ENCODE measurements at regions not wholly inside any gene's neighbourhood (a gene's known extent, or its start where the extent isn't known, plus 50 kb on each side); places are given as distances from the start of the nearest gene placed in this dataset.

- TF ChIP-seq ZNF280D (CRISPR knock-in tag; IDR thresholded peaks at IDR 0.05), result no peak
- TF ChIP-seq U2AF2 (IDR thresholded peaks at IDR 0.05; ENCODE audit: low read depth, low read length), result no peak
- TF ChIP-seq ZNF746 (CRISPR knock-in tag; IDR thresholded peaks at IDR 0.05), result no peak
- no peak for TF ChIP-seq BORCS8-MEF2B (CRISPR knock-in tag; IDR thresholded peaks at IDR 0.05)
- TF ChIP-seq MYPOP (CRISPR knock-in tag; IDR thresholded peaks at IDR 0.05), result no peak
- no peak for TF ChIP-seq ATF4 (CRISPR knock-in tag; IDR thresholded peaks at IDR 0.05)
- TF ChIP-seq GMEB2 (CRISPR knock-in tag; IDR thresholded peaks at IDR 0.05; ENCODE audit: low read depth), result no peak
- no peak for TF ChIP-seq NPAS2 (CRISPR knock-in tag; IDR thresholded peaks at IDR 0.05; ENCODE audit: borderline replicate concordance)
- TF ChIP-seq ZNF773 (CRISPR knock-in tag; IDR thresholded peaks at IDR 0.05; ENCODE audit: borderline replicate concordance), result no peak
- TF ChIP-seq CREB3 (CRISPR knock-in tag; IDR thresholded peaks at IDR 0.05), result no peak
Measured at GRCh38 chr1:239204401-239204800, 182.0 kb upstream of the CHRM3 start (continued).
